HL-60/S4 (cell line): ENCODE measurements at regions not wholly inside any gene's neighbourhood (a gene's known extent, or its start where the extent isn't known, plus 50 kb on each side); places are given as distances from the start of the nearest gene placed in this dataset.

Experiments used
- in situ Hi-C: fragments of 300-500 bp; cut with MboI; formaldehyde crosslinking; loops from 2 replicates; pipeline ENCODE4 v1.14.3; 2022; ENCODE audit warnings: low sequenced_read_pairs

DNA sequence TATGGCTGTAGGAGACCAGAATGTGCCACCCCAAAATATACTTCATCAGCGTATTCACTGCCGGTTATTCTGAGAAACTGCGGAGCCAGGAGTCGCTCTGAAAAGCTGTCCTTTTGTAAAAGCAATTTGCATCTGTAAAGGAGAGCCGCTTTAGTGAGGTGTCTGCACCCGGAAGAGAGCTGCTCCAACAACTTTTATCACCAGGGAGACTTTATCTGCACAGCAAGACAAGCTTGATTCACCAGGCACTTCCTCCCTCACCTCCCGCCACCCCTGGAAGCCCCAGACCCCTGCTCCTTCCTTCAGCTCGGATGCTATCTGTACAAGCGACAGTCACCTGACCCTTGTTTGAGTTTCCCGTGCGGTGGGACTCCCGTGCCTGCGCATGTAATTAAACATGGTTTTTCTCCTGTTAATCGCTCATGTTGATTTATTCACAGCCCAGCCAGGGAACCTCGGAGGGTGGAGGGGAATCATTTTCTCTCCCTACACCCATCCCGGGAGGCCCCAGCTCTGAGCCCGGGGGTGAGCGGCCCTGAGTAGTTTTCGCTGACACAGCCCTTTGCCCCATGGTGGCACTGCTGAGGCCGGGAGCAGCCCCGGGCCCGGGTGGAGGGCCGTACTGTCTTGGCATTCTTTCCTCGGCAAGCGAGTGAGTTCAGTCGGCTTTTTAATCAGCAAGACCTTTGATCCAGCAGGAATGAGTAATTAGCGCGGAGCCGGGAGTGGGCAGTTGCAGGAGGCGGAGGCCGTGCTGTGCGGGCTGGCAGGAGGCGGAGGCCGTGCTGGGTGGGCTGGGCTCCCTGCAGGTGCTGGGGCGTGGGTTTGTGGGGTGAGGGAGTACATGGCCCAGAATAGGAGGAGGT, 222.7 kb upstream of the CIBAR2 start:
- in situ Hi-C loops, result no loop called here

DNA sequence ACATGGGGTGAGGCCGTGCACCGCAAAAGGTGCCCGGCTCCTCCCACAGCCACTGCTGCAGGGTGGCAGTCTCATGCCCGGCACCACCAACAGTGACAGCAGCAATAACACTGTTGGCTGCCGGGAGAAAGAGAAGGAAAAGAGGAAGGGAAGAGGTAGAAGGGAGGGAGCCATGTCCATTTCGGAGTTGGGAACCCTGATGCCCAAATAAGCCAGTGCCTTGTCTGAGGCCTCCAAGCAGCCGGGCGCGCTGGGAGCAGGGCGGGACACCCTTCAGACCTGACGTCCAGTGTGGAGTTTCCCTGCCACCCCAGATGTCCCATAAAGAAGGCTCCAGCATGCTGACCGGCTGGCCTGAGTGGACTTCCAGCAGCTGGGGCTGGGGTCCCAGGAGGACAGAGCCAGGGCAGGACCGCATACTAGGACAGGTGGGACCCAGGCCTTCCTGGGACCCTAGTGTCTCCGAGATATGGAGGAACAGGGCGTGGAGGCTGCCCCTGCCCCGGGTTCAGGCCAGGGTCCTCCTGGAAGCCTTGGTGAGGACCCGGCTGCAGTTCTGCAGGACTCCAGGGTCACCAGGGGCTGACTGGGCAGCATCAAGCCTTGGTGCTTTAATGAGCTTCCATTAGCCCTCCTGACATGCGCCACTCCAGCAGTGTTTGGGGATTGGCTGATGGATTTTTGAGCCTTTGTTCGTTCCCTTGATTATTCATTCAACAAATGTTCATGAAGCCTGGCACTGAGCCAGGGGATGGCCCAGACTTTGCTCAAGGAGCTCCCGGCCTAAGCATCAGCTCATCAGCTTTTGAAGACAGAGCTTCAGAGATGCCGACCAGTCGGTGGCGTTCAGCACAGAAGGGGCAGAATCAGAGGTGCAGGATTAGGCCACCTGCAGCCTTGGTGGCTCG, 223.6 kb upstream of the CIBAR2 start:
- in situ Hi-C loops, result no loop called here

DNA sequence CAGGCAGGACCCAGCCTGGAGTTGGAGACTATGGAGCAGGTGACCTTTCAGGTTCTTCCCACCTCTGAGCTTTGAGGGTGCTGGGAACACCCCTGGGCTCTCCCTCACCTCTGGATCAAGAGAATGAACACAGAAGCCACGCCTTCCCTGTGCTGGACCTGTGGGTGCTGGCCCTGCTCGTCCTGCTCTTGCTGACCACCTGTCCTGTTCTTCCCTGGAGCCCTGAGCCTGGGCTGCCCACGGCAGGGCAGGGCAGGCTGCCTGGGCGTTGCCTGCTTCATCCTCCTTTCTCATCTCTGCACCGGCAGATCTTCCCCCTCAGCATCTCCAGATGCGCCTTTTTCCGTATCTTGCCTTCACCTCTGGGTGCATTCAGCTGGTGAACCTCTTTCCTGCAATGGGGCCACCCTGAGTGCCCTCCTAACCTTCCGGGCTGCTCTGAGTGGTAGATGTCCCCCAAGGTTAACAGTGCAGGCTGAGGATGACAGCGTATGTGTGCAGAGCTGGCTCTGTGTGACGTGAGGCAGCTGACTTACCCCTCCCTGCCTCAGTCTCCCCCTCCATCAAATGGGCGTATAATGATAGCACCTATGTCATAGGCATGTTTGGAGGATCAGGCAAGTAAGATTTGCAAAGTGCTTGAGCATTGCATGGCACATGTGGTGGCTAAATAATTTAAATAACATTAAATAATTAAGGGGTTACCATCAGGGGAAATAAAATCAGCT, 225.8 kb upstream of the CIBAR2 start:
- in situ Hi-C loops, result no loop called here

DNA sequence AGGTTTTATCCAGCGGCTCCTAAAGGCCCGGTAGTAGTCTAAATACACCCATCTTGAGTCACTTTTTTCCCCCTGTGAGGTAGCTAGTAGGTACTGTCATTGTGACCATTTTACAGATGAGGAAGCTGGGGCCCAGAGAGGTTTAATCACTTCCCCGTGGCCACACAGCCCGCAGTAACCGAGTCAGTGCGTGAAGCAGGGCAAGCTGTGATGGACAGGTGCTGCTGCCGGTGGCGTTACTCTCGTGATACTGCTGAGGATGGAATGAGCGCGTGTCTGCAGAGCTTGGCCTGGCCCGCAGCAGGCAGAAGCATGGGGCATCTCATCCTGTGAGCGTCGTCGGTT, 226.3 kb upstream of the CIBAR2 start:
- in situ Hi-C loops, result no loop called here

DNA sequence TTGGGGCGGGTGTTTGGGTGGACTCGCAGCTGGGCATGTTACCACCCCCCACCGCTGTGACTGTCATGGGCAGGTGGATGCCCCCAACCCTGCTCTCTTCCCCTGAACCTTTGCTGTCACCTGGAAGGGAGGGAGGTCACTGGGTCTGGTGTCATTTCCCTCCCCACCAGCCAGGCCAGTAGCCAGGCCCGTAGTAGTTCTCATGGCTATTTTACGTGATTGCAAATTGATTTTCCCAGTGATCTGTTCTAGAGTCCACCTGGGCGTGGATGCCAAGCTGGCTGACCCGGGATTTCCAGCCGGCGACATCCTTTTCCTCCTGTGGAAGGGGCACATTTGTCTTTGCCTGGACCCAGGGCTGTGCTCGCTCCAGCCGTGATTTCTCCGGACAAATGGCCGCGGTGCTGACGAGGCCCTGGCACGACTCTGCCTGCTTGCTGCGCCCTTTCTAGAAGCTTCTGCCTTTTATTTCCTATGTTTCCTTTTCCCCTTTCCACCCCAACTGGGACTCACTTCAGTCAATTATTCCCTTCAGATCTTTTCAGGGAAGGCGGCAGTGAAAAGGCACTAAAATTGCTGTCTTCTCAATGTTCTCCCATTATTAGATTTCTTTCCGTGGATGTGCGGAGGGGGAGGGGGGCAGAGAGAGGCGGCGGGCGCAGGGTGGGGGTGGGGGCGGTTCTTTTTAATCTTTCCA, 226.9 kb upstream of the CIBAR2 start:
- in situ Hi-C loops, result no loop called here

DNA sequence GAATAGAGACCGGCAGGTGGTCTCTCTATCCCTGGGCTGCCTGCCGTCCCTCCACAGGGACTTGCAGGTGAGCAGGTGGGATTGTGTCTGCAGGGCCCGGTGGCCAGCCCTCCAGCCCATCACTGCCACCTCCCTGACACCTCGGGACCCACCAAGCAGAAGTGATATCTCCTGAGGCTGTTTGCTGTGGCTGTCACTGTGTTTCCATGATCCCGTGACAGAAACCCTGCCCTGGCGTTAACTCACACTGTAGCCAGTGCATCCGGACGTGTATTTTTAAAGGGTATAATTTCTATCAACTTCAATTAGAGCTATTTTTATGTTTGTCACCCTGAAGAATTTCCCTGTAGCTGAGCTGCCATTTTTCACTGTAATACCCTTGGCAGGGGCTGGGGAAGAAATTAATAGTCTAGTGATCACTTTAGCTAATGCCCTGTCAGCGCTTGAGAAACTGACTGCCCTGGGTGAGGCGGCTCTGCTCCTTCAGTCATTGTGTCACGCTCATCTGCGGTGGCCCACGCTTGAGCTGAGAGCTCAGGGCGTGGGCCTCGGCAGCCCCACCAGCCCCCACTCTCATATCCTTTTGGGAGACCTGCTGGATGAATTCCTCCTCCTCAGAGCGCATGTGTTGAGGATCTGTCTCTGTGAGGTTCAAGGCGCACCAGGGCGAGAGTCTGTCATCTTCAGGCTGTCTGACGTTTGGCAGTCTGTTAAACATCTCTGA, 229.9 kb upstream of the CIBAR2 start:
- in situ Hi-C loops, result no loop called here

DNA sequence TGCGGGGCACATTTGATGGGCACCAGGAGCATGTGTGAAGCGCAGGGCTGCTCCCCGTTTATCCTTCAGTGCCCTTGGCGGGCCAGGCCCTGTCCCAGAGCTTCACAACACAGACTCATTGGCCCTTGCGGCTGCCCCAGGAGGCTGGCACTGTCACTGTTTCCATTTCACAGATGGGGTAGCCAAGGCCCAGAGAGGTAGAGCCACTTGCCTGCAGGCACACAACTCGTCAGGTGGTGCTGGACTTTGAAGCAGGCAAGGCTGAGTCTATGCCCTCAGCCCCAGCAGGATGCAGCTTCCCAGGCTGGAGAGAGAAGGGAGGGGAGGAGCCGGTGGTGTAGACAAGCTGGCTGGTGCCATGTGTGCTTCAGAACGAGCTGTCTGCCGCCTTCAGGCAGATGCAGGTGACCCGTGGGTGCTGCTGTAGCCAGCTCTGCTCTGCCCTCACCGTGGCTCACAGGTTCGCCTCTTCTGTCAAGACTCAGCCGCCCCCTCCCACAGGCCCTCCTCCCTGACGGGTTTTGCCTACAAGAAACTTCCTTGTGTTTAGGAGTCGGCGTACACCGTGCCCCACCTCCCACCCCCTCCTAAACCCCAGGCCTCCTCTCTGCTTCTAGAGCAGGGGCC, 232.3 kb upstream of the CIBAR2 start:
- in situ Hi-C loops, result no loop called here

DNA sequence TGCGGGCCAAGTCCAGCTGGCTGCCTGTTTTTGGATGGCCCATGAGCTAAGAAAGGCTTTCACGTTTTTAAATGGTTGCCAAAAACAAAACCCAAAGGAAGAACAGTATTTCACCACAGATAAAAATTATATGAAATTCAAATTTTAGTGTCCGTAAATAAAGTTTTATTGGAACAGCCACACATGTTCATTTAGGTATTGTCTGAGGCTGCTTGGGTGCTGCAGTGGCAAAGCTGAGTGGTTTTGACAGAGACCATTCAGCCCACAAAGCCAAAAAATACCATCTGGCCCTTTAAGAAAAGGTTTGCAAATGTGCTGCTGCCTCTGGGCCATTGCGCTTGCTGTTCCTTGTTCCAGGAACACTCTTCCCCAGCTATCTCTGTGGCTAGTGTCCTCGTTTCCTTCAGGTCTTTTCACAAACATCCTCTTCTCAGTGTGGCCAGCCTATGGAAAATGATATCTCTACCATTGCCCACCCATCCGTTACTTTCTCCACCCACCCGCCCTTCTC, 232.9 kb upstream of the CIBAR2 start:
- in situ Hi-C loops, result no loop called here

DNA sequence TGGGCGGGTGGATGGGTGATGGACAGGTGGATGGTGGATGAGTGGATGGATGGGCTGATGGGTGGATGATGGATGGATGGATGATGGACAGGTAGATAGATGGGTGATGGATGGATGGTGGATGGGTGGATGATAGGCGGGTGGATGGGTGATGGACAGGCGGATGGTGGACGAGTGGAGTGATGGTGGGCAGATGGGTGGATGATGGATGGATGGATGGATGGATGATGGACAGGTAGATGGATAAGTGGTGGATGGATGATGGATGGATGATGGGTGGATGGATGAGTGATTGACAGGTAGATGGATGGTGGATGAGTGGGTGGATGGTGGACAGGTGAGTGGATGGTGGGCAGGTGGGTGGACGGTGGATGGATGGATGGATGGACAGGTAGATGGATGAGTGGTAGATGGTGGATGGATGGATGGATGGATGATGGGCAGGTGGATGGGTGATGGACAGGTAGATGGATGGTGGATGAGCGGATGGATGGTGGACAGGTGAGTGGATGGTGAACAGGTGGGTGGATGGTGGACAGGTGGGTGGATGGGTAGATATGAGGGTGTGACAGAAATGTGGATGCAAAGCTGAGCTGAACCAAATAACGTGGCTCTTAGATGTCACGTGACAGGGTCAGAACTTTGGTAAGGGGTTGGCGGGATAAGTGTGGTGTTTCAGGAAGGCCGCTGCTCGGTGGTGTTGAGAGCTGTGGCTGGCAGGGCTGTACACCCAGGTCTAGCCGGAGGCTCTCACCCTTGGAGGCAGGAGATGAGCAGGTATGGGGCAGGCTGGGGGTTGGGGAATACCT, 234.3 kb upstream of the CIBAR2 start:
- in situ Hi-C loops, result no loop called here

DNA sequence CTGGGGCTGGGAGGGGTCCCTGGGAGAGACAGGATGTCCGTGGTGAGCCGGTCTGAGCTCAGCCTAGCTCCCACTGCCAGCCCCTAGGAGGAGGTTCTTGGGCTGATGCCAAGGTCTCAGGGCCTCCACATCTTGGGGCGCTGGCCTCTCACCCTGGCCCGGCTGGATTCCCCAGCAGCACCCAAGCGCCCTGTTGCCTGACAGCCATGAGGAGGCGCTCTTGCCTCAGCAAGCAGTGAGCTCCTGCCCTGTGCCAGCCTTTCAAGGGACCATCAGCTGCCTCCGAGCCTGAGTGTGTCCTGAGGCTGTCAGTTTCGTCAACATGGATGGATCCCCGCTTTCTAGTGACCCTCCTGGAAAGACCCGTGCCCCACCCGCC, 234.9 kb upstream of the CIBAR2 start:
- in situ Hi-C loops, result no loop called here

DNA sequence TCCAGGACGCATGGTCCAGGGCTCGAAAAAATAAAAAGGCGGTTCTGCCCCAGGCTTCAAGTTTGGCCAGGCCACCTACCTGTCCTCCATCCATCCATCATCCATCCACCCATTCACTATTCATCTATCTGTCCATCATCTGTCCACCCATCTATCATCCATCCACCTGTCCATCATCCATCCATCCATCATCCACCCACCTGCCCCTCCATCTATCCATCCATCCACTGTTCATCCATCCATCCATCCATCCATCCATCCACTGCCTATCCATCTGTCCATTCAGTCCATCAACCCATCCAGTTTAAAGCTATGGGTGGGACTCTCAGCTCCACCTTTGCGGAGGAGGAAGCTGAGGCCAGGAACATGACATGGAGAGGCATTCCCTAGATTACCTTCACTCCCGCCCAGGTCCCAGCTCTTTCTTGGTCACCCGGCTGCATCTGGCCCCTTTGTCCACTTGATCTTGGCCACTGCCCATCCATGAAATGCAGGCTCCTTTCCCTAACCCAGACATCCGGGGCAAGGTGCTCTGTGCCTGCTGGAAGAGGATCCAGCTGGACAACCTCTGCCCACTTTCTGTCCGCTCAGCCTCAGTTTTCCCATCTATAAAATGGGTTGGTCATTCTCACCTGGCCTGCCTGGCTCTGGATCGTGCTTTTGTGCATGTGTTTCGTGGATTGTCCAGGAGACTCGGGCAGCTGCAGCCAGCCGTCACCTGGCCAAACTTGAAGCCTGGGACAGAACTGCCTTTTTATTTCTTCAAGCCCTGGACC, 236.0 kb upstream of the CIBAR2 start:
- in situ Hi-C loops, result no loop called here

DNA sequence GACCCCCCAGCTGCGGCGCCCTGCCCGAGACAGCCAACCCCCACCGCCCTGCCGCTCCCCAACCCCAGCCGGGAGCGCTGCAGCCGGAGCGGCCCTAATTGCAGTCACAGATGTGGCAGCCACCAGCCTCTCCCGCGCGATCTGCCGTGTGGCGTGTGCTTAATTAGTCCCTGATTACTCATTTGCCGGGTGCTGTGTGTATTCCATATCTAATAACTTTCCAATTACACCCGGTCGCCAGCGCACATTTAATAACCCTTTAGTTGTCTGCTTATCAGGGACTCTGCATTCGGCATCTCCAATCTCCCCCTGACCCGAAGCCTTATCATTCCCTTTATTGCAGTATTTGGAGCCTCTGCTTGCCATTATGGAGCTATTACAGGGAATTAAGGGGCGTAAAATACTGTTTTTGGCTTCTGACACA, 236.7 kb upstream of the CIBAR2 start:
- in situ Hi-C loops, result no loop called here

DNA sequence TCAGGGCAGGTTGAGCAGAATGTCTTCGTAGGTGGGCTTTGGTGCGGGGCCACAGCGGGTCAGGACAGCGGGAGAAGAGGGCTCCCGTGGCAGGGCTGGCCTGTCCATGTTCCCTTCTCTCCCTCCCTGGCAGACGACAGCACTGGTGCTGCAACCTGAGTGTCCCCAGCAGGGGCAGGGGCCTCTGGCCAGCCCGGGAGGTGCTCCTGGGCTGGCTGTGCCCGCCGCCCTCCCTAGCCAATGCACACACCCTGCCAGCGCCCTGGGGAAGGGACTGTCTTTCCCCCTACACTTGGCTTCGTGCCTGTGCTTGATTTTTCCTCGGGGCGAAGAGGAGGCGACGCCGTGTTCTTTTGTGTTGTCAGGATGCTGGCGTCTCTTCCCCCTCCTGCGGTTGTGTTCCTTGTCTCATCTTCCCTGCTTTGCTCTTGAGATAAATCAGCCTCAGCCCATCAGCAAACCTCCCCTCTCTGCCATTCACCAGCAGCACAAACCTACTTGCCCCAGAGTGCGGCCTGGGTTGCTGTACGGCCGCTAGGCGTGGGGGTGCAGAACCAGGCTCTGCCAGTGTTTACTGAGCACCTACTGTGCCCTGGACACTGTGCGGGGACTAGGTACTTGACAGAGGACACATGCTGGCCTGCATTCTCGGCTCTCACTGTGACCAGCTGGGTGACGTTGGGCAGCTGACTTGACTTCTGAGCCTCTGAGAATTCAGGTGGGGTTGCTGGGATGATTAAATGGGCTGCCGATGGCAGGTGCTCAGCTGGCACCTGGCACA, 237.3 kb upstream of the CIBAR2 start:
- in situ Hi-C loops, result no loop called here

DNA sequence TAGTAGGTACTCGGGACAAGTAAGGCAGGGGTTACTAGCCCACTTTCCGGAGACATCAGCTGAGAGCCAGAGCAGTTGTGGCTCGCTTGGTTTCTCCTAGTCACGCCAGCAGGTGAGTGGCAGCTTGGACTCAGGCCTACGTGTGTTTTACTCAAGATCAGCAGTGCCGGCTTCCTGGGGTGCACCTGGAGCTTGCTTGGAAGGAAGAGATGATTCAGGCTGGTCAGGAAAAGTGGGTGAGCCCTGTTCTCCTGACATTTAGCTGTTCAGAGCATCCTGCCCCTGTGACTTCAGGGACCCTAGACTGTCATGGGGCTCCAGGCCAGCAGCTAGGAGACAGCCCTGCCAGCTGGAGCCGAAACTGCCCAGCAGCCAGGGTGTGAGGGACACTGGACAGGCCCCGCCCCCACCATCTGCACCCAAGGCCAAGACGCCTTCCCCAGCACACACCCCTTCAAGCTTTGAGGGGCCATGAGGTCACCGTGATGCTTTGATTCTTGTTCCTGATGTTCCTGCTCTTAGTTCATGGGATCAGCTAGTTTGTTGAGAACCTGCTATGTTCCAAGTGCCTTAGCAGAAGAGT, 238.0 kb upstream of the CIBAR2 start:
- in situ Hi-C loops, result no loop called here

DNA sequence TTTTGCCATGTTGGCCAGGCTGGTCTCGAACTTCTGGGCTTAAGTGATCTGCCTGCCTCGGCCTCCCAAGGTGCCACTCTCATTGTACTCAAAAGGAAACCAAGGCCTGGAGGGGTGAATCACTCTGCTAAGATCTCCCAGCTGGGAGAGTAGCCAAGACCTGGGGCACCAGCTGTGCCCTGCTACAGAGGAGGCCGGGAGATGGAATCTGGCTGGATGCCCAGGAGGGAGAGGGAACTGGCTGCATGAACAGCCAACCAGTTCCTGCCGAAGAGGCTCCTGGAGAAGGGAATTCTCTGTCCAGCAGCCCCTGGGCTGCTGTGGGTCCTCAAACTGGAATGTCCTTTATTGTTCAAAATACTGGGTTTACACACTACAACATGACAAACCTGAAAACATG, 238.7 kb upstream of the CIBAR2 start:
- in situ Hi-C loops, result no loop called here

DNA sequence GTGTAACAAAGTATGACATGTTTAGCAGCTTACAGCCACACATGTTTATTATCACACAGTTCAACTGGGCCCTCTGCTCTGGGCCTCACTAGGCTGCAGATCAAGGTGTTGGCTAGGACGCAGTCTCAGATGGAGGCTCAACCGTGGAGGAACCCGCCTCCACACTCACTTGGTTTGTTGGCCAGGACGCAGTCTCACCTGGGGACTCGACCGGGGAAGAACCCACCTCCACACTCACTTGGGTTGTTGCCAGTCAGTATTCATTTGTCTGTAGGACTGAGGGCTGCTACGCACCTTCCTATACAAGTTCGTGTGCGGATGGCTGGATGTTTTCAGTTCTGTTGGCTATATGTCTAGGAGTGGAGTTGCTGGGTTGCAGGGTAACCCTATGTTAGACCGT, 240.7 kb upstream of the CIBAR2 start:
- in situ Hi-C loops, result no loop called here
